Fibroblast of lung (primary cell): ENCODE measurements at regions not wholly inside any gene's neighbourhood (a gene's known extent, or its start where the extent isn't known, plus 50 kb on each side); places are given as distances from the start of the nearest gene placed in this dataset.

Source experiments
- DNase-seq, 2 donors: peaks; one replicate each; pipeline versions ENCODE4 v3.0.0 to v3.0.0-alpha.2; 2010; ENCODE audit warnings: low read depth in 2 of 2
- H2AFZ ChIP-seq: 2 replicates; pipeline ENCODE4 v1.5.1; 2012; ENCODE audit warnings: low read length, control low read depth, inconsistent platforms
- H3K27ac ChIP-seq: 2 replicates; pipeline ENCODE4 v1.5.1; 2011; ENCODE audit warnings: low read length, control low read depth; ENCODE audit not compliant: insufficient read depth
- H3K27me3 ChIP-seq: 2 replicates; pipeline ENCODE4 v1.5.1; 2011; ENCODE audit warnings: mild to moderate bottlenecking, low read length; ENCODE audit not compliant: control insufficient read depth, insufficient read depth
- H3K36me3 ChIP-seq: 2 replicates; pipeline ENCODE4 v1.5.1; 2011; ENCODE audit warnings: low read length; ENCODE audit not compliant: control insufficient read depth, insufficient read depth
- H3K4me1 ChIP-seq: 2 replicates; pipeline ENCODE4 v1.5.1; 2011; ENCODE audit warnings: low read length; ENCODE audit not compliant: control insufficient read depth, insufficient read depth; ENCODE audit errors: extremely low read depth
- H3K4me2 ChIP-seq: 2 replicates; pipeline ENCODE4 v1.5.1; 2011; ENCODE audit warnings: low read length, control low read depth; ENCODE audit not compliant: insufficient read depth; ENCODE audit errors: extremely low read depth
- H3K4me3 ChIP-seq, 4 experiments: fragments of 200-600 bp in 1 of 4; sonication (generic) in 1 of 4; replicated peaks in 1 of 4; 2 replicates each; pipeline ENCODE4 v1.5.1; 2011 to 2016; ENCODE audit warnings: low read length in 4 of 4, low read depth in 3 of 4, mild to moderate bottlenecking in 3 of 4, control low read depth in 2 of 4, inconsistent platforms in 1 of 4, mixed read lengths in 1 of 4; ENCODE audit not compliant: insufficient read depth in 1 of 4; ENCODE audit errors: control extremely low read depth in 1 of 4
- H3K79me2 ChIP-seq: 2 replicates; pipeline ENCODE4 v1.5.1; 2012; ENCODE audit warnings: mild to moderate bottlenecking, low read length, inconsistent platforms; ENCODE audit not compliant: control insufficient read depth, insufficient read depth
- H3K9ac ChIP-seq: 2 replicates; pipeline ENCODE4 v1.5.1; 2011; ENCODE audit warnings: mild to moderate bottlenecking, low read length, control low read depth; ENCODE audit not compliant: insufficient read depth
- H3K9me3 ChIP-seq: 2 replicates; pipeline ENCODE4 v1.5.1; 2012; ENCODE audit warnings: low read depth, low read length; ENCODE audit not compliant: control insufficient read depth, insufficient read depth
- H4K20me1 ChIP-seq: 2 replicates; pipeline ENCODE4 v1.5.1; 2011; ENCODE audit warnings: low read length; ENCODE audit not compliant: control insufficient read depth, insufficient read depth; ENCODE audit errors: extremely low read depth
- CTCF ChIP-seq, 2 donors: IDR thresholded peaks in 1 of 2; conservative IDR thresholded peaks in 1 of 2; 1 replicate in 1 of 2; 2 replicates in 1 of 2; pipeline ENCODE4 v1.5.1; 2011 to 2012; ENCODE audit warnings: low read length in 2 of 2, control low read depth in 1 of 2, inconsistent platforms in 1 of 2, low read depth in 1 of 2, mild to moderate bottlenecking in 1 of 2
- EZH2 ChIP-seq: IDR thresholded peaks from 2 replicates; pipeline ENCODE4 v1.5.1; 2012; ENCODE audit warnings: low read length, control low read depth, mild to moderate bottlenecking; ENCODE audit errors: missing control alignments

- Histone ChIP-seq H3K4me3 (no peak overlapping the region), H3K27ac (no peak overlapping the region), H3K4me2 (no peak overlapping the region), H3K4me1 (peaks cover 6% of the 10 kb centered on the region), H3K27me3 (no peaks in the 10 kb centered on the region), H3K9me3 (no peaks in the 10 kb centered on the region), H4K20me1 (no peaks in the 10 kb centered on the region), H2AFZ (no peak overlapping the region), H3K79me2 (no peaks in the 10 kb centered on the region), H3K36me3 (no peaks in the 10 kb centered on the region), H3K9ac (no peak overlapping the region)
- no peak for DNase-seq
- TF ChIP-seq CTCF (conservative IDR thresholded peaks at IDR 0.05 in 1 of 2, IDR thresholded peaks at IDR 0.05 in 1 of 2; ENCODE audit: low read depth in 1 of 2, low read length in 2 of 2) (no peak), EZH2 (no peak)
Measured at GRCh38 chr2:18784245-18784644, 194.9 kb upstream of the NT5C1B start.

DNA sequence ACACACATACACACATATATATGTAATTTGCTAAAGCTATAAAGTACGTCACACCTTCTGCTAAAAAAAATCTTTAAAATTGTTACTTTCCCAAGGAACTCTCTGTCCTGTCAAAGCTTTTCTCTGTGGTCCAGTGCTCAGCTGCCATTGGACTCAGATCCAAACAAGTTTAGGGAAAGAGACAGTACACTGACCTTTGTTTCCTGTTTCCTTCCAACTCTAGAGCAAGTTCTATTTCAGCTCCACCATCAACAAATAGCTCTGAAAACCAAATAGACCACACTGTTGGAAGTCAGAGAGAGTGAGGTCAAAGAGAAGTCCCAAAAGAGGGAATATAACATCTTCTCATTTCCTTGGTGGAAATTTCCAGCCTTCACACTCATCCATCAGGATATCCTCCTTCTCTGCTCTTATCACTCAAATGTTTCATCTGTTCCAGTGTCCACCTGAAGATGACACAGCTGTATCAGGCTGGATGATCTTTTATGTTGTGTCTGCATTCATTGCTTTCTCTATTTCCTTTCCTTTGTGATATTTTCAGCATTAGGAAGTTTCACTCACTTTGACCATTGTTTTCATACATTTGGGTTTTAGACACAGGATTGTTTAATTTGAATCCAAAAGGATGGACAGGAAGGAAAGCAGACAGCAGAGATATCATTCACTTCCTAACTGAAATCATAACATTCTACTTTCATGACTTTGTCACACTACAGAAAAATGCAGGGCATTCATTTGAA is 192.3 kb upstream of the NT5C1B start:
- Histone ChIP-seq H3K4me2 (no peak overlapping the region), H3K9me3 (no peaks in the 10 kb centered on the region), H3K4me3 (no peak overlapping the region), H3K27ac (no peak overlapping the region), H3K79me2 (no peaks in the 10 kb centered on the region), H3K27me3 (no peaks in the 10 kb centered on the region), H3K9ac (no peak overlapping the region), H3K4me1 (peaks cover 3% of the 10 kb centered on the region), H2AFZ (no peak overlapping the region), H4K20me1 (no peaks in the 10 kb centered on the region), H3K36me3 (no peaks in the 10 kb centered on the region)
- no peak for DNase-seq
- TF ChIP-seq CTCF (conservative IDR thresholded peaks at IDR 0.05 in 1 of 2, IDR thresholded peaks at IDR 0.05 in 1 of 2; ENCODE audit: low read depth in 1 of 2, low read length in 2 of 2) (no peak), EZH2 (no peak)

- H3K4me3 ChIP-seq = no peak overlapping the region
- no peak for DNase-seq
- H3K4me1 ChIP-seq = peaks cover 3% of the 10 kb centered on the region
- H3K27me3 ChIP-seq = no peaks in the 10 kb centered on the region
- no peak overlapping the region for H2AFZ ChIP-seq
- no peaks in the 10 kb centered on the region for H3K9me3 ChIP-seq
- H3K4me2 ChIP-seq = no peak overlapping the region
- TF ChIP-seq CTCF (conservative IDR thresholded peaks at IDR 0.05 in 1 of 2, IDR thresholded peaks at IDR 0.05 in 1 of 2; ENCODE audit: low read depth in 1 of 2, low read length in 2 of 2) = no peak
- no peak for TF ChIP-seq EZH2
- no peaks in the 10 kb centered on the region for H3K36me3 ChIP-seq
- H3K27ac ChIP-seq = no peak overlapping the region
- H4K20me1 ChIP-seq = no peaks in the 10 kb centered on the region
- no peaks in the 10 kb centered on the region for H3K79me2 ChIP-seq
- H3K9ac ChIP-seq = no peak overlapping the region
Measured at GRCh38 chr2:18777250-18777812, 188.0 kb upstream of the NT5C1B start.
